GM20000 (cell line): ENCODE measurements at regions not wholly inside any gene's neighbourhood (a gene's known extent, or its start where the extent isn't known, plus 50 kb on each side); places are given as distances from the start of the nearest gene placed in this dataset.

Source experiments
- DNase-seq: peaks from one replicate; pipeline ENCODE4 v3.0.0; 2012; ENCODE audit warnings: low spot score
- CTCF ChIP-seq: IDR thresholded peaks from 2 replicates; pipeline ENCODE4 v1.5.1; 2012; ENCODE audit warnings: mild to moderate bottlenecking, control low read depth; ENCODE audit errors: extremely low read depth, missing control alignments

GRCh38 chr4:138045036-138045435, 197.1 kb downstream of the SLC7A11 start:
- TF ChIP-seq CTCF = no peak
- DNase-seq = no peak

- DNase-seq = no peak
- TF ChIP-seq CTCF = no peak
Measured at GRCh38 chr4:138039010-138039409, 203.1 kb downstream of the SLC7A11 start.

- TF ChIP-seq CTCF = no peak
Measured at GRCh38 chr4:138037696-138038095, 204.5 kb downstream of the SLC7A11 start.

GRCh38 chr4:138035781-138036258, 206.3 kb downstream of the SLC7A11 start:
- DNase-seq = peak; percentile 68
- no peak for TF ChIP-seq CTCF

More at GRCh38 chr4:138037696-138038095, 204.5 kb downstream of the SLC7A11 start:
- DNase-seq = no peak

GRCh38 chr4:138034871-138035270, 207.3 kb downstream of the SLC7A11 start:
- no peak for TF ChIP-seq CTCF
- DNase-seq = no peak

GRCh38 chr4:138032222-138032621, 209.9 kb downstream of the SLC7A11 start:
- no peak for DNase-seq
- TF ChIP-seq CTCF = no peak

GRCh38 chr4:138030375-138030774, 211.8 kb downstream of the SLC7A11 start:
- TF ChIP-seq CTCF = no peak
- DNase-seq = no peak
